ENCODE measurements at regions not wholly inside any gene's neighbourhood (a gene's known extent, or its start where the extent isn't known, plus 50 kb on each side); places are given as distances from the start of the nearest gene placed in this dataset.

GRCh38 chr6:144847916-144848315 is 562.8 kb downstream of the UTRN start:
- H3K4me1 ChIP-seq, result peaks cover under 1% of the 10 kb centered on the region

DNA sequence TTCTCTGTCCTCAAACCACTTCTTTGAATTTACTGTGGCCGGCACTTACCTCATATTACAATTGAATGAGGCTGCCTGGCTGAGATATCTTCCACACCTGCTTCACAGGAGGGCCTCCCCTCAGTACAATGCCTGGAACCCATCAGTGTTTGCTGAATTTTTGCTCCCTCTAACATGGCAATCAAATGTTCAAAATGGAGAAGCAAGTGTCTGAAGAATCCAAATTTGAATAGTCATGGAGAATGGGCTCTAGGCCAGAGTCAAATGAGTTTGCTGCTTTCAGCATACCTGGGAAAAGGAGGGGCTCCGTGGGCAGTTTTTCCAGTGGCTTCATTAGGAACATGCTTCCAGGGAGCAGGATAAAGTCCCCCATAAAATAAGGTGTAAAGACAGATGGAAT is 564.8 kb downstream of the UTRN start:
- Histone ChIP-seq H3K4me1 (no peaks in the 10 kb centered on the region), H3K4me3 (ENCODE audit: low read depth, low read length) (no peak overlapping the region), H3K27me3 (no peaks in the 10 kb centered on the region), H3K9me3 (no peaks in the 10 kb centered on the region), H3K36me3 (no peaks in the 10 kb centered on the region)
- no peak for TF ChIP-seq CTCF (IDR thresholded peaks at IDR 0.05; ENCODE audit: low read depth, low read length)
- no peak for DNase-seq

More at GRCh38 chr6:144847916-144848315, 562.8 kb downstream of the UTRN start:
- no peak for DNase-seq
- Histone ChIP-seq H3K4me3 (ENCODE audit: low read depth, low read length) (no peak overlapping the region), H3K27me3 (no peaks in the 10 kb centered on the region), H3K9me3 (no peaks in the 10 kb centered on the region), H3K36me3 (no peaks in the 10 kb centered on the region)
- TF ChIP-seq CTCF (IDR thresholded peaks at IDR 0.05; ENCODE audit: low read depth, low read length), result no peak

- Histone ChIP-seq H3K4me3 (ENCODE audit: low read depth, low read length) (no peak overlapping the region), H3K4me1 (no peaks in the 10 kb centered on the region), H3K9me3 (no peaks in the 10 kb centered on the region), H3K27me3 (no peaks in the 10 kb centered on the region), H3K36me3 (no peaks in the 10 kb centered on the region)
- no peak for TF ChIP-seq CTCF (IDR thresholded peaks at IDR 0.05; ENCODE audit: low read depth, low read length)
- no peak for DNase-seq
Measured at GRCh38 chr6:144853603-144854002, 568.5 kb downstream of the UTRN start.

DNA sequence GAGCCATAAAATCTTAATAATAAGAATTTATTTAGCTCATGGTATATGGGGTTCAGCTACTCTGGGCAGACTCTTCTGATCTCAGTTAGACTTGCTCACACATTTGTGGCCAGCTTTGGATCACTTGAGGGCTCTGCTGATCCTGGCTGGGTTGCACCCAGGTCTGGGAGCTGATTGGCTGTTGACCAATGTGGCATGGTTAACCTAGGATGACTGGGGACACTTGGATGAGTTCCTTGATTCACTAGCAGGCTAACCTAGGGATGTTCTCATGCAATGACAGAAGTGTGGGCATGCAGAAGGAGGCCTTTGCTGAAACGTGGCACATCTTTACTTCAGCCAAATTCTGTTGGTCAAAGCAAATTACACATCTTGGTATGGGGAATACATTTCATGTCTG is 569.5 kb downstream of the UTRN start:
- DNase-seq, result no peak

DNA sequence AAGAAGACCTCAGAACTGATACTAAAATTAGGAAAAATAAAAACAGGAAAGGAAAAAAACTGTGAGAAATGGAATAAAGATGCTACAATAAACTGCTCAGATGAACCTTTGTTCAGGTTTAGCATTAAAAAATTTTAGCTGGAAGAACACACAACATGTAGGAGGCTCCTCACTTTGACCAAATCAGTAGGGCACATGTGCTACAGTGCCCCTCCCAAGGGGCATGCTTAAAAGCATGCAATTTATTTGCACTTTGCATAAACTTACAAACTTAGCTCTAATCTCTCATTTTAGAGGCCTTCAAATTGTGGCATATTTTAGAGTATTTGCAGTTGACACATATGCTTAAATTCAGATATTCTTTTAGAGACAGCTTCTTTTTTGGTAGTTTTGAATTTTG is 570.2 kb downstream of the UTRN start:
- DNase-seq, result no peak

More for the DNA sequence above, 569.5 kb downstream of the UTRN start:
- Histone ChIP-seq H3K9me3 (no peaks in the 10 kb centered on the region), H3K4me1 (no peaks in the 10 kb centered on the region), H3K4me3 (ENCODE audit: low read depth, low read length) (no peak overlapping the region), H3K27me3 (no peaks in the 10 kb centered on the region), H3K36me3 (no peaks in the 10 kb centered on the region)
- no peak for TF ChIP-seq CTCF (IDR thresholded peaks at IDR 0.05; ENCODE audit: low read depth, low read length)

More for the DNA sequence above, 570.2 kb downstream of the UTRN start:
- Histone ChIP-seq H3K27me3 (no peaks in the 10 kb centered on the region), H3K36me3 (no peaks in the 10 kb centered on the region), H3K4me1 (no peaks in the 10 kb centered on the region), H3K4me3 (ENCODE audit: low read depth, low read length) (no peak overlapping the region), H3K9me3 (no peaks in the 10 kb centered on the region)
- no peak for TF ChIP-seq CTCF (IDR thresholded peaks at IDR 0.05; ENCODE audit: low read depth, low read length)
